A549 (cell line): ENCODE measurements at regions not wholly inside any gene's neighbourhood (a gene's known extent, or its start where the extent isn't known, plus 50 kb on each side); places are given as distances from the start of the nearest gene placed in this dataset.

Experiments
- ATAC-seq, 2 experiments: fragments of 200-7000 bp in 1 of 2; fragments of >200 bp in 1 of 2; cut with Nextera tagmentation in 1 of 2; cut with Tn5 transposase in 1 of 2; 3 replicates each; pipeline versions ENCODE4 v1.8.0 to v1.9.1; 2018 to 2020; ENCODE audit warnings: mild to moderate bottlenecking in 1 of 2, moderate library complexity in 1 of 2
- CTCF ChIA-PET: fragments of 300-600 bp; sonication (Branson Sonifier 250); formaldehyde crosslinking; extraction: SDS; loops from one replicate; lab custom pipeline; 2021; ENCODE audit warnings: antibody characterized with exemption, inconsistent platforms; lab: Yijun Ruan, JAX
- POLR2A ChIA-PET: fragments of 350-600 bp; formaldehyde crosslinking; extraction: SDS; loops from one replicate; lab custom pipeline; 2021; ENCODE audit warnings: antibody characterized with exemption, inconsistent platforms; lab: Yijun Ruan, JAX
- DNase-seq, 2 experiments: peaks; one replicate each; pipeline versions ENCODE4 v3.0.0 to v3.0.0-alpha.2; 2011 to 2016; ENCODE audit warnings: low read depth in 1 of 2, low spot score in 1 of 2
- FAIRE-seq: peaks from 2 replicates; lab custom pipeline; 2011; peaks lifted over from hg19 to GRCh38; lab: Jason Lieb, UNC
- H3K27ac ChIP-seq, 2 experiments: fragments of >200 bp; sonication (Bioruptor Twin); formaldehyde crosslinking; 3 replicates each; pipeline ENCODE4 v1.5.1; 2016 to 2017
- H3K4me1 ChIP-seq: fragments of >200 bp; sonication (Bioruptor Twin); formaldehyde crosslinking; 3 replicates; pipeline ENCODE4 v1.6.1; 2016
- H3K4me2 ChIP-seq: fragments of >200 bp; sonication (Bioruptor Twin); formaldehyde crosslinking; 3 replicates; pipeline ENCODE4 v1.6.1; 2016
- H3K4me3 ChIP-seq: fragments of >200 bp; sonication (Bioruptor Twin); formaldehyde crosslinking; 3 replicates; pipeline ENCODE4 v1.5.1; 2016
- H3K9me3 ChIP-seq: fragments of >200 bp; sonication (Bioruptor Twin); formaldehyde crosslinking; 3 replicates; pipeline ENCODE4 v1.6.1; 2016
- BHLHE40 ChIP-seq: IDR thresholded peaks from 2 replicates; pipeline ENCODE4 v1.6.1; 2012; ENCODE audit warnings: low read depth, low read length, inconsistent platforms
- CBX2 ChIP-seq: fragments of 200-600 bp; sonication (generic); IDR thresholded peaks from 2 replicates; pipeline ENCODE4 v1.6.1; 2016; ENCODE audit warnings: low read depth, mild to moderate bottlenecking, borderline replicate concordance
- CBX8 ChIP-seq: fragments of 200-600 bp; sonication (generic); IDR thresholded peaks from 2 replicates; pipeline ENCODE4 v1.6.1; 2016
- CEBPB ChIP-seq, 2 experiments: fragments of >200 bp in 1 of 2; sonication (Bioruptor Twin) in 1 of 2; formaldehyde crosslinking in 1 of 2; IDR thresholded peaks; 2 replicates each; pipeline ENCODE4 v1.6.1; 2012 to 2016
- CTCF ChIP-seq: fragments of >200 bp; sonication (Bioruptor Twin); formaldehyde crosslinking; IDR thresholded peaks from 3 replicates; pipeline ENCODE4 v1.5.1; 2016
- EHMT2 ChIP-seq: fragments of 200-600 bp; sonication (generic); IDR thresholded peaks from 2 replicates; pipeline ENCODE4 v1.6.1; 2016; ENCODE audit warnings: antibody characterized with exemption, low read depth, mild to moderate bottlenecking, moderate library complexity
- ELK1 ChIP-seq: fragments of 150-350 bp; IDR thresholded peaks from 2 replicates; pipeline ENCODE4 v1.6.1; 2014; ENCODE audit warnings: low read depth, mild to moderate bottlenecking, low read length
- ESRRA ChIP-seq: fragments of 150-350 bp; IDR thresholded peaks from 2 replicates; pipeline ENCODE4 v1.6.1; 2014; ENCODE audit warnings: mild to moderate bottlenecking, low read length, borderline replicate concordance
- HDAC2 ChIP-seq: fragments of 200-600 bp; sonication (generic); IDR thresholded peaks from 2 replicates; pipeline ENCODE4 v1.6.1; 2016
- HES2 ChIP-seq: fragments of >200 bp; sonication (Bioruptor Twin); formaldehyde crosslinking; IDR thresholded peaks from 2 replicates; pipeline ENCODE4 v1.6.1; 2016
- HMGXB4 ChIP-seq: fragments of 250-450 bp; sonication (Bioruptor Pico); IDR thresholded peaks from 2 replicates; pipeline ENCODE4 v1.5.0; 2021; ENCODE audit warnings: mild to moderate bottlenecking, moderate library complexity, borderline replicate concordance
- HOXA7 ChIP-seq: fragments of 250-450 bp; sonication (Bioruptor Pico); IDR thresholded peaks from 2 replicates; pipeline ENCODE4 v1.5.0; 2020; ENCODE audit warnings: mild to moderate bottlenecking, moderate library complexity
- HOXB13 ChIP-seq: fragments of 250-450 bp; sonication (Bioruptor Pico); IDR thresholded peaks from 2 replicates; pipeline ENCODE4 v1.5.0; 2020; ENCODE audit warnings: low read depth, mild to moderate bottlenecking, moderate library complexity
- HOXB5 ChIP-seq: fragments of 250-450 bp; sonication (Bioruptor Pico); IDR thresholded peaks from 2 replicates; pipeline ENCODE4 v1.5.0; 2020; ENCODE audit warnings: mild to moderate bottlenecking, moderate library complexity
- JUN ChIP-seq, 2 experiments: fragments of >200 bp; sonication (Bioruptor Twin); formaldehyde crosslinking; IDR thresholded peaks; 2 replicates in 1 of 2; 3 replicates in 1 of 2; pipeline ENCODE4 v1.6.1; 2016 to 2017
- MAZ ChIP-seq: fragments of 150-350 bp; IDR thresholded peaks from 2 replicates; pipeline ENCODE4 v1.6.1; 2014; ENCODE audit warnings: antibody characterized with exemption, low read depth, low read length, borderline replicate concordance
- NFE2L2 ChIP-seq: fragments of 150-350 bp; conservative IDR thresholded peaks from 2 replicates; pipeline ENCODE4 v1.6.1; 2014; ENCODE audit warnings: low read length
- PHF8 ChIP-seq: fragments of 200-600 bp; sonication (generic); IDR thresholded peaks from 2 replicates; pipeline ENCODE4 v1.6.1; 2016; ENCODE audit warnings: low read depth, mild to moderate bottlenecking, antibody characterized with exemption, moderate library complexity, borderline replicate concordance
- POLR2A ChIP-seq: IDR thresholded peaks from 2 replicates; pipeline ENCODE4 v1.6.1; 2012; ENCODE audit warnings: mild to moderate bottlenecking, low read length
- POLR2AphosphoS2 ChIP-seq: conservative IDR thresholded peaks from 2 replicates; pipeline ENCODE4 v1.6.1; 2012; ENCODE audit warnings: low read length, improper control_type of control experiment, inconsistent platforms
- RAD21 ChIP-seq, 2 experiments: fragments of >200 bp in 1 of 2; sonication (Bioruptor Twin) in 1 of 2; formaldehyde crosslinking in 1 of 2; IDR thresholded peaks in 1 of 2; conservative IDR thresholded peaks in 1 of 2; 2 replicates in 1 of 2; 3 replicates in 1 of 2; pipeline ENCODE4 v1.6.1; 2012 to 2018; ENCODE audit warnings: inconsistent platforms in 1 of 2
- RARB ChIP-seq: fragments of 250-450 bp; sonication (Bioruptor Pico); IDR thresholded peaks from 2 replicates; pipeline ENCODE4 v1.8.0; 2021; ENCODE audit warnings: mild to moderate bottlenecking, moderate library complexity
- RCOR1 ChIP-seq: fragments of 150-350 bp; IDR thresholded peaks from 2 replicates; pipeline ENCODE4 v1.6.1; 2014; ENCODE audit warnings: antibody characterized with exemption, low read length, low read depth
- RFX5 ChIP-seq: fragments of 450-650 bp; IDR thresholded peaks from 2 replicates; pipeline ENCODE4 v1.7.1; 2014; ENCODE audit warnings: antibody characterized with exemption, mild to moderate bottlenecking, moderate library complexity
- SMC3 ChIP-seq: fragments of >200 bp; sonication (Bioruptor Twin); formaldehyde crosslinking; IDR thresholded peaks from 3 replicates; pipeline ENCODE4 v1.6.1; 2018; ENCODE audit warnings: inconsistent platforms
- TFCP2L1 ChIP-seq: fragments of 250-450 bp; sonication (Bioruptor Pico); IDR thresholded peaks from 2 replicates; pipeline ENCODE4 v1.5.0; 2021; ENCODE audit warnings: mild to moderate bottlenecking
- USF2 ChIP-seq: fragments of 450-650 bp; IDR thresholded peaks from 2 replicates; pipeline ENCODE4 v1.6.1; 2014; ENCODE audit warnings: antibody characterized with exemption
- ZC3H11A ChIP-seq: fragments of 450-650 bp; IDR thresholded peaks from 2 replicates; pipeline ENCODE4 v1.6.1; 2014; ENCODE audit warnings: antibody characterized with exemption, mild to moderate bottlenecking
- ZFP36 ChIP-seq: fragments of 450-650 bp; IDR thresholded peaks from 2 replicates; pipeline ENCODE4 v1.6.1; 2014; ENCODE audit warnings: borderline replicate concordance; ENCODE audit not compliant: partially characterized antibody
- ZSCAN20 ChIP-seq: fragments of 250-450 bp; sonication (Bioruptor Pico); IDR thresholded peaks from 2 replicates; pipeline ENCODE4 v1.8.0; 2022; ENCODE audit warnings: mild to moderate bottlenecking, moderate library complexity
- WGBS: methylation state at CpG from one replicate; pipeline ENCODE4 v1.1.6; 2017; ENCODE audit errors: missing lambda C conversion rate; 5-methylcytosine and 5-hydroxymethylcytosine counted together

GRCh38 chr2:128736689-128737545 is 418.2 kb upstream of the HS6ST1 start:
- peak; percentile 65 to 71 for DNase-seq
- ATAC-seq, result peak; percentile 83 to 95
- ChIA-PET POLR2A (no interaction called here), CTCF (interaction anchor here (0.7 to 1.5 kb wide), 11 partner anchors 10 to 1187 kb away, joined by 3 to 9 read pairs (median 3); no protein-coding TSS in a partner anchor)
- H3K4me3 ChIP-seq, result peak overlapping the region; percentile 38
- 58% methylated on average over 18 of the region's 71 CpGs for WGBS
- no peaks in the 10 kb centered on the region for H3K9me3 ChIP-seq
- peak overlapping the region; percentile 89 for H3K4me2 ChIP-seq
- peak overlapping the region in 1 of 2 experiments; percentile 44; a peak in 1 of 6 replicates for H3K27ac ChIP-seq
- no peak for TF ChIP-seq HOXB5 (CRISPR knock-in tag)
- TF ChIP-seq USF2, result no peak
- TF ChIP-seq CEBPB (IDR thresholded peaks at IDR 0.05), result no peak
- no peak for TF ChIP-seq ZSCAN20
- peak; percentile 81 for TF ChIP-seq SMC3
- no peak for TF ChIP-seq NFE2L2
- TF ChIP-seq JUN (IDR thresholded peaks at IDR 0.05), result no peak
- no peak for TF ChIP-seq TFCP2L1 (CRISPR knock-in tag)
- TF ChIP-seq EHMT2, result no peak
- no peak for TF ChIP-seq CBX2
- TF ChIP-seq RAD21 (conservative IDR thresholded peaks at IDR 0.05 in 1 of 2, IDR thresholded peaks at IDR 0.05 in 1 of 2), result peak; percentile 55 to 61
- no peak for TF ChIP-seq POLR2A
- no peak for TF ChIP-seq HOXA7 (CRISPR knock-in tag)
- TF ChIP-seq HDAC2, result no peak
- no peak for TF ChIP-seq MAZ
- no peak for TF ChIP-seq HMGXB4 (CRISPR knock-in tag)
- no peak for TF ChIP-seq PHF8
- no peak for TF ChIP-seq ESRRA
- TF ChIP-seq CTCF, result peak; percentile 83
- no peak for TF ChIP-seq RFX5
- TF ChIP-seq RARB (CRISPR knock-in tag), result no peak
- TF ChIP-seq POLR2AphosphoS2, result no peak
- FAIRE-seq, result no peak
- 0 out of 3 replicates have a peak, but pooled peaks cover 3% of the 10 kb centered on the region for H3K4me1 ChIP-seq

- Histone ChIP-seq H3K9me3 (no peaks in the 10 kb centered on the region), H3K27ac (no peak overlapping the region), H3K4me3 (no peak overlapping the region), H3K4me2 (no peak overlapping the region), H3K4me1 (0 out of 3 replicates have a peak, but pooled peaks cover 3% of the 10 kb centered on the region)
- WGBS, result 93% methylated on average over 5 of the region's 7 CpGs
- ChIA-PET POLR2A (no interaction called here), CTCF (no interaction called here)
- FAIRE-seq (no peak), ATAC-seq (no peak), DNase-seq (no peak)
- TF ChIP-seq ZC3H11A, result no peak
- TF ChIP-seq HES2, result no peak
- TF ChIP-seq CBX8, result no peak
- TF ChIP-seq RCOR1, result no peak
- no peak for TF ChIP-seq ELK1
- no peak for TF ChIP-seq NFE2L2
- no peak for TF ChIP-seq BHLHE40
- no peak for TF ChIP-seq ZFP36
- TF ChIP-seq CTCF, result no peak
- TF ChIP-seq HOXB13, result no peak
- no peak for TF ChIP-seq MAZ
Observed at GRCh38 chr2:128737546-128737826, 418.8 kb upstream of the HS6ST1 start.
